ENCODE measurements at regions not wholly inside any gene's neighbourhood (a gene's known extent, or its start where the extent isn't known, plus 50 kb on each side); places are given as distances from the start of the nearest gene placed in this dataset.
A peak's percentile ranks its signal among the peaks of the same experiment; 100 is the strongest.

DNA sequence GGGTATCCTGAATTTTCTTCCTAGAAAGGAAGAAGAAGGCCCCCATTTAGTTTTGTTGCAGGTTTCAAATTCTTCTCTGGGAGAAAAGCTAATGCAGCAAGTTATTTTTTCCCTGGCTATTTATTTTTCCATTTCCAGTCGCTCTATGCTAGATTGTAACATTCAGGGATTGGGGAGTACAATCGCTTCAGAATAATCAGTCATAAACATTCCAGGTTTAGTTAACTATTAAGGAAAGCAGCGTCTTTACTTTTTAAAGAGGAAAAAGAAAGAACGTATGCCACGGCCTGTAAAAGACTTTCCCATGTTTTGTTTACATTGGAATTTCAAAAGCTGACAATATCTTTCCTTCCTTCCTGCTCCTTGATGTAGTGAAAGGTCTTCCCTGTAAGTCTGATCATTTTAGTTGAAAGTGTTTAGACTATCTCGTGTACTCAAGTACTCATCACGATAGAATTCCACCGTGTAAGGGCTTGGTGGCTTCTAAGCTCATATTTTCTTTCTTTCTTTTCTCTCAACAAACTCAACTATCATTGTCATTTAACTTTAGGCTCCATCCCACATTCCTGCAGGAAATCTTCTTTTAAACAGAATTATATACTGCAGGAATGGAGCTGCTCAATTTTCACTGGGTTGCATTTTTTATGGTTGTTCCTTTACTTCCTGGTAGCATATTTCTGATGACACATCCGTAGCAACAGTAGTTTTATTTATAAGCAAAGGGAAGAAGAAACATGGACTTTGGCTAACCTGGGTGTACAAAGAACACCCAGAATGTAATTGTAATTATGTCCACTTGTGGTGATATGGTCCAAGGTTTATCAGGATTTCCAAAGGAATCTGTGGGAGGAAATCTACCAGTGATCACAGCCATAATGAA is 213.1 kb upstream of the FAT1 start:
- ATAC-seq (peak; percentile 97), DNase-seq (peak in 1 of 4 donors; percentile 24)
- Histone ChIP-seq H3K4me3 (no peak overlapping the region), H3K4me1 (peaks cover 27% of the 10 kb centered on the region), H3K27ac (peak overlapping the region; percentile 4 to 92 (median 74)), H3K36me3 (replicated peaks in 1 of 2; ENCODE audit: insufficient read depth in 1 of 2, low read depth in 2 of 2) (no peaks in the 10 kb centered on the region), H3K9me3 (no peaks in the 10 kb centered on the region), H3K27me3 (no peaks in the 10 kb centered on the region)
- WGBS, 2 donors = 8 to 13% methylated on average over 9 of the region's 9 CpGs
- peak in 1 of 3 donors; percentile 48 for TF ChIP-seq POLR2A (IDR thresholded peaks at IDR 0.05)
- TF ChIP-seq, protein P1, sequence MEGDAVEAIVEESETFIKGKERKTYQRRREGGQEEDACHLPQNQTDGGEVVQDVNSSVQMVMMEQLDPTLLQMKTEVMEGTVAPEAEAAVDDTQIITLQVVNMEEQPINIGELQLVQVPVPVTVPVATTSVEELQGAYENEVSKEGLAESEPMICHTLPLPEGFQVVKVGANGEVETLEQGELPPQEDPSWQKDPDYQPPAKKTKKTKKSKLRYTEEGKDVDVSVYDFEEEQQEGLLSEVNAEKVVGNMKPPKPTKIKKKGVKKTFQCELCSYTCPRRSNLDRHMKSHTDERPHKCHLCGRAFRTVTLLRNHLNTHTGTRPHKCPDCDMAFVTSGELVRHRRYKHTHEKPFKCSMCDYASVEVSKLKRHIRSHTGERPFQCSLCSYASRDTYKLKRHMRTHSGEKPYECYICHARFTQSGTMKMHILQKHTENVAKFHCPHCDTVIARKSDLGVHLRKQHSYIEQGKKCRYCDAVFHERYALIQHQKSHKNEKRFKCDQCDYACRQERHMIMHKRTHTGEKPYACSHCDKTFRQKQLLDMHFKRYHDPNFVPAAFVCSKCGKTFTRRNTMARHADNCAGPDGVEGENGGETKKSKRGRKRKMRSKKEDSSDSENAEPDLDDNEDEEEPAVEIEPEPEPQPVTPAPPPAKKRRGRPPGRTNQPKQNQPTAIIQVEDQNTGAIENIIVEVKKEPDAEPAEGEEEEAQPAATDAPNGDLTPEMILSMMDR (IDR thresholded peaks at IDR 0.05) = peak in 6 of 7 experiments; percentile 31 to 75 (median 62)
- intact Hi-C loops (cut with DNase I) = no loop called here

DNA sequence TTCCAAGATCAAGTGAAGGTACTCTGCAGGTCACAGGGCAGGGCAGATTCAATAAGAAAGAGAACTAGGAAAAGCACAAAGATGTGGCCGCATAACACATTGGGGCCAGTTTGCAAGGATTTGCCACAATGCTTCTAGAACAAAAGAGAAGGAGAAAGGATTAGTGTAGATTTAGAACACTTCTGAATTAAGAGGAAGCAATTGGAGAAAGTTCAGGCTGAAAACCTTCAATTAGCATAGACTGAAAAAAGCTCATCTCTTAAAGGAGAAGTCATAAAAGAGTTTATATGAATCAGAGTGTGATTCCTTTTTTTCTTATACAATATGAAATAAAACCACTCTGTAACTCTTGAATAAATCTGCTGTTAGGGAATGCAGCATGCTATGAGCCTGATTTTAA is 215.6 kb upstream of the FAT1 start:
- H3K36me3 ChIP-seq (replicated peaks in 1 of 2; ENCODE audit: insufficient read depth in 1 of 2, low read depth in 2 of 2) = no peaks in the 10 kb centered on the region
- DNase-seq = no peak
- 85 to 100% methylated on average over 1 of the region's 1 CpG for WGBS, 2 donors
- peaks cover 35% of the 10 kb centered on the region for H3K4me1 ChIP-seq
- intact Hi-C loops (cut with DNase I) = no loop called here
- no peaks in the 10 kb centered on the region for H3K9me3 ChIP-seq
- no peak overlapping the region for H3K27ac ChIP-seq
- H3K4me3 ChIP-seq = no peak overlapping the region
- no peak for ATAC-seq
- no peak for TF ChIP-seq POLR2A (IDR thresholded peaks at IDR 0.05)
- TF ChIP-seq, protein P1 (IDR thresholded peaks at IDR 0.05) = no peak
- no peaks in the 10 kb centered on the region for H3K27me3 ChIP-seq

DNA sequence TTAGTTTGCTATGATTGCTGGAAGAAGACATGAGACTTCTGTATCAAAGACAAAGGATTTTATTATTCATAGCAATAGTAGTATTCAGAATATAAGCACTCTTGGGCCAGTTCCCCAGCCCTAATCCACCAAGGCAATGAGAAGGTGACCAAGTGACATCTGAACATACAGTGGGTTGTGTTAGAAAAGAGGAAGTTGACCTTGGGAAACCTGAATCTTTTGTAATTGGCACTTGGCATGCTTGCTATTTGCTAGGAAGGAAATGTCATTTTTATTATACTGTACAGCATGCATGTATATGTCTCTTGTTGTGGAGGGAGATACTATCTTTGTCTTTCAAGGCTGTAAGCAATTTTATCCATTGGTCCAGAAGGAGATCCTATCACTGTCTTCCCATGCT is 216.1 kb upstream of the FAT1 start:
- no peak for ATAC-seq
- peaks cover 35% of the 10 kb centered on the region for H3K4me1 ChIP-seq
- intact Hi-C loops (cut with DNase I) = no loop called here

DNA sequence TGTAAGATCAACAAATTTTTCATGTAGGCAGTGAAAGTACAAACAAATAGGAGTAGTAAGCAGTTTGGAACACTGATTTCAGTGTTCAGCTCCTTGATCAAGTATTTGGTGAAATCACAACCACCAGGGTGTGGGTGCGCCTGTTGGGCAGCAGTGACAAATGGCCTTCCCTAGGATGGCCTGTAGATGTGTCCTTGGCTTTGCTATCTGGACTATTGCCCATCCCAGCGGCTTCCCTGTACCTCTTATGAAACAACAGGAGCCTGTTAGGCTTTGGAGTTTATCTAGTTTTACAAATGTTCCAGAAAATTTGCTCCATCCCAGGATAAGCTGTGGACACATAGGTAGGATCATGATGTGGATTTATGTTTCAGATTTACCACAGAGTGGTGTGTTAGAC is 216.8 kb upstream of the FAT1 start:
- no peak for TF ChIP-seq POLR2A (IDR thresholded peaks at IDR 0.05)
- TF ChIP-seq, protein P1 (IDR thresholded peaks at IDR 0.05) = no peak
- peak in 1 of 4 donors; percentile 11 for DNase-seq
- Histone ChIP-seq H3K36me3 (replicated peaks in 1 of 2; ENCODE audit: insufficient read depth in 1 of 2, low read depth in 2 of 2) (no peaks in the 10 kb centered on the region), H3K9me3 (no peaks in the 10 kb centered on the region), H3K4me1 (peaks cover 29% of the 10 kb centered on the region), H3K27ac (no peak overlapping the region), H3K4me3 (no peak overlapping the region), H3K27me3 (no peaks in the 10 kb centered on the region)
- 52 to 60% methylated on average over 2 of the region's 2 CpGs for WGBS, 2 donors
- intact Hi-C loops (cut with DNase I) = no loop called here
- ATAC-seq = no peak

More for the DNA sequence above, 216.1 kb upstream of the FAT1 start:
- Histone ChIP-seq H3K4me3 (no peak overlapping the region), H3K27me3 (no peaks in the 10 kb centered on the region), H3K27ac (no peak overlapping the region), H3K36me3 (replicated peaks in 1 of 2; ENCODE audit: insufficient read depth in 1 of 2, low read depth in 2 of 2) (no peaks in the 10 kb centered on the region), H3K9me3 (no peaks in the 10 kb centered on the region)
- TF ChIP-seq POLR2A (IDR thresholded peaks at IDR 0.05) = no peak
- TF ChIP-seq, protein P1 (IDR thresholded peaks at IDR 0.05) = no peak
- DNase-seq = no peak

Measured in body of pancreas (tissue), 4 donors.